ENCODE measurements at regions not wholly inside any gene's neighbourhood (a gene's known extent, or its start where the extent isn't known, plus 50 kb on each side); places are given as distances from the start of the nearest gene placed in this dataset.
"Not testable (repeated sequence)": the region's sequence is repeated elsewhere in the genome, so short reads cannot be mapped to it uniquely, and the experiment has no call there.

DNA sequence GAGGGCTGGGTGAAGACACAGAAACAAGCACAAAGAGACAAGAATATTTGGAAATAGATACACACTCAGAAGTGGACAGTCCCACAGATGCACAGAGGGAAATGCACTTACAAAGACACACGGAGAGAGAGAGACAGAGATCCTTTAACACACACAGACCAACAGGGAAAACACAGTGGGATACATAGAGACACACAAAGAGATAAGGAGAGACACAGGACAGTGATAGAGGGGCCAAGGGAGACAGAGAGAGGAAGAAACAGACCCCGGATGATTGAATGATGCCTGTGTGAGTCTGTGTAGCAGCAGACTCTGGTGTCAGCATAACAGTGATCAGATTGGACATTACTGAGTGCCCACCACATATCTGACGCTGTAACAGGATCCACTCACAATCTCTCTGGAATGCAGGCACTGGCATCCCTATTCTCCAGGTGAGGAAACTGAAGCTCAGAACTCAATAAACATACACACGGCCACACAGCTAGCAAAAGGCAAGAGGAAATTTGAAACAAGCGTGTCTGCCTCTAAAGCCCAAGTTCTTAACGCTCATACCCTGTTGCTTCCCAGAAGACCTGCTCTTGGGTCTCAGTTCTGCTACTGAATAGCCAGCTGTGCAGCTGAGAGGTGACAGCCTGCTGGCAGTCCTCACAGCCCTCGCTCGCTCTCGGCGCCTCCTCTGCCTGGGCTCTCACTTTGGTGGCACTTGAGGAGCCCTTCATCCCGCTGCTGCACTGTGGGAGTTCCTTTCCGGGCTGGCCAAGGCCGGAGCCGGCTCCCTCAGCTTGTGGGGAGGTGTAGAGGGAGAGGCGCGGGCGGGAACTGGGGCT, 186.3 kb upstream of the NLRP1 start:
- no peaks in the 10 kb centered on the region for H4K20me1 ChIP-seq (ENCODE audit: insufficient read depth, low read length)
- H3K27ac ChIP-seq (ENCODE audit: low read length): no peak overlapping the region
- H3K9me3 ChIP-seq (replicated peaks; ENCODE audit: insufficient read depth, low read length): no peaks in the 10 kb centered on the region
- H3K4me2 ChIP-seq (ENCODE audit: low read depth, low read length): no peak overlapping the region
- H3K4me1 ChIP-seq (ENCODE audit: low read length): no peaks in the 10 kb centered on the region
- no peak overlapping the region for H2AFZ ChIP-seq (ENCODE audit: low read length)
- H3F3A ChIP-seq (ENCODE audit: insufficient read depth, low read length): no peaks in the 10 kb centered on the region
- no peaks in the 10 kb centered on the region for H3K36me3 ChIP-seq (replicated peaks; ENCODE audit: insufficient read depth, low read length)
- H3K4me3 ChIP-seq (ENCODE audit: low read length): no peak overlapping the region
- H3K9ac ChIP-seq (ENCODE audit: low read length): no peak overlapping the region
- H3K79me2 ChIP-seq (ENCODE audit: low read length): no peaks in the 10 kb centered on the region
- H3K27me3 ChIP-seq (replicated peaks; ENCODE audit: insufficient read depth, low read length): no peaks in the 10 kb centered on the region
- DNase-seq: no peak
- TF ChIP-seq, protein P1, sequence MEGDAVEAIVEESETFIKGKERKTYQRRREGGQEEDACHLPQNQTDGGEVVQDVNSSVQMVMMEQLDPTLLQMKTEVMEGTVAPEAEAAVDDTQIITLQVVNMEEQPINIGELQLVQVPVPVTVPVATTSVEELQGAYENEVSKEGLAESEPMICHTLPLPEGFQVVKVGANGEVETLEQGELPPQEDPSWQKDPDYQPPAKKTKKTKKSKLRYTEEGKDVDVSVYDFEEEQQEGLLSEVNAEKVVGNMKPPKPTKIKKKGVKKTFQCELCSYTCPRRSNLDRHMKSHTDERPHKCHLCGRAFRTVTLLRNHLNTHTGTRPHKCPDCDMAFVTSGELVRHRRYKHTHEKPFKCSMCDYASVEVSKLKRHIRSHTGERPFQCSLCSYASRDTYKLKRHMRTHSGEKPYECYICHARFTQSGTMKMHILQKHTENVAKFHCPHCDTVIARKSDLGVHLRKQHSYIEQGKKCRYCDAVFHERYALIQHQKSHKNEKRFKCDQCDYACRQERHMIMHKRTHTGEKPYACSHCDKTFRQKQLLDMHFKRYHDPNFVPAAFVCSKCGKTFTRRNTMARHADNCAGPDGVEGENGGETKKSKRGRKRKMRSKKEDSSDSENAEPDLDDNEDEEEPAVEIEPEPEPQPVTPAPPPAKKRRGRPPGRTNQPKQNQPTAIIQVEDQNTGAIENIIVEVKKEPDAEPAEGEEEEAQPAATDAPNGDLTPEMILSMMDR (IDR thresholded peaks at IDR 0.05; ENCODE audit: low read length): no peak
- TF ChIP-seq EZH2phosphoT487 (IDR thresholded peaks at IDR 0.05; ENCODE audit: low read length) (no peak), EZH2 (optimal IDR thresholded peaks at IDR 0.05; ENCODE audit: low read depth, low read length) (no peak)
- H3K9me2 ChIP-seq (replicated peaks; ENCODE audit: insufficient read depth, low read length): no peaks in the 10 kb centered on the region

DNA sequence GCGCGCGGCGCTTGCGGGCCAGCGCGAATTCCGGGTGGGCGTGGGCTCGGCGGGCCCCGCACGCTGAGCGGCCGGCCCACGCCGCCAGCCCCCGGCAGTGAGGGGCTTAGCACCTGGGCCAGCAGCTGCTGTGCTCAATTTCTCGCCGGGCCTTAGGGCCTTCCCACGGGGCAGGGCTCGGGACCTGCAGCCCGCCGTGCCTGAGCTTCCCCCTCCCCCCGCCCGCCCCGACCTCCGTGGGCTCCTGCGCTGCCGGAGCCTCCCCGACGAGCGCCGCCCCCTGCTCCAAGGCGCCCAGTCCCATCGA, 186.9 kb upstream of the NLRP1 start:
- not testable (repeated sequence) for H3F3A ChIP-seq (ENCODE audit: insufficient read depth, low read length)

DNA sequence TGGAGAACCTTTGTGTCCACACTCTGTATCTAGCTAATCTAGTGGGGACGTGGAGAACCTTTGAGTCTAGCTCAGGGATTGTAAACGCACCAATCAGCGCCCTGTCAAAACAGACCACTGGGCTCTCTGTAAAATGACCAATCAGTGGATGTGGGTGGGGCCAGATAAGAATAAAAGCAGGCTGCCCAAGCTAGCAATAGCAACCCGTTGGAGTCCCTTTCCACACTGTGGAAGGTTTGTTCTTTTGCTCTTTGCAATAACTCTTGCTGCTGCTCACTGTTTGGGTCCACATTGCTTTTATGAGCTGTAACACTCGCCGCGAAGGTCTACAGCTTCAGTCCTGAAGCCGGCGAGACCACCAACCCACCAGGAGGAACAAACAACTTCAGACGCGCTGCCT, 187.7 kb upstream of the NLRP1 start:
- not testable (repeated sequence) for H3K36me3 ChIP-seq (replicated peaks; ENCODE audit: insufficient read depth, low read length); H3K9ac ChIP-seq (ENCODE audit: low read length); H3K9me3 ChIP-seq (replicated peaks; ENCODE audit: insufficient read depth, low read length); H3K27me3 ChIP-seq (replicated peaks; ENCODE audit: insufficient read depth, low read length); H3F3A ChIP-seq (ENCODE audit: insufficient read depth, low read length); H3K4me1 ChIP-seq (ENCODE audit: low read length); H3K4me3 ChIP-seq (ENCODE audit: low read length); H3K9me2 ChIP-seq (replicated peaks; ENCODE audit: insufficient read depth, low read length); H3K79me2 ChIP-seq (ENCODE audit: low read length); H4K20me1 ChIP-seq (ENCODE audit: insufficient read depth, low read length); H3K4me2 ChIP-seq (ENCODE audit: low read depth, low read length); DNase-seq; H3K27ac ChIP-seq (ENCODE audit: low read length); H2AFZ ChIP-seq (ENCODE audit: low read length)

More for the DNA sequence above, 186.9 kb upstream of the NLRP1 start:
- H3K4me2 ChIP-seq (ENCODE audit: low read depth, low read length); H2AFZ ChIP-seq (ENCODE audit: low read length); H3K79me2 ChIP-seq (ENCODE audit: low read length); H3K9me2 ChIP-seq (replicated peaks; ENCODE audit: insufficient read depth, low read length); H3K4me1 ChIP-seq (ENCODE audit: low read length); H3K4me3 ChIP-seq (ENCODE audit: low read length); H3K27ac ChIP-seq (ENCODE audit: low read length); H3K36me3 ChIP-seq (replicated peaks; ENCODE audit: insufficient read depth, low read length); H3K9ac ChIP-seq (ENCODE audit: low read length); H4K20me1 ChIP-seq (ENCODE audit: insufficient read depth, low read length); H3K9me3 ChIP-seq (replicated peaks; ENCODE audit: insufficient read depth, low read length); H3K27me3 ChIP-seq (replicated peaks; ENCODE audit: insufficient read depth, low read length); DNase-seq: not testable (repeated sequence)

DNA sequence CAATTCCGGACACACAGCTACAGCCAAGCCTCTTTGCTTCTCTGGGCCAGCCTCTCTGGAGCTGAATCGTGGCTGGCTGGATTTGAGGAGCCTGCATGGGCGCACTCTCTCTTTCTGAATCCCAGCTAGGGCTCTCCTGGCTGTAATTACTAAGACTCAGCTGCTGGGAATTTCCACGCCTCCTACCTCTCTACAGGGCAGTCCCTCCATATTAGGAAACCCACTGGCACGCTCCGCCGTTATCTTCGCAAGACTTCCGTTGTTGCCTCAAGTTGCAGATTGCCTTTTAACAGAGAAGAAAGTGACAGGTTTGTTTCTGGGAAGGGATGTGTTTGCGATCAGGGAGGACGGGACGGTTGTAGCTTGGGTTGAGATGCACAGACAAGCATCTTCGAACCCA, 188.4 kb upstream of the NLRP1 start:
- TF ChIP-seq EZH2 (optimal IDR thresholded peaks at IDR 0.05; ENCODE audit: low read depth, low read length): no peak
- no peak for TF ChIP-seq EZH2phosphoT487 (IDR thresholded peaks at IDR 0.05; ENCODE audit: low read length)
- TF ChIP-seq, protein P1 (IDR thresholded peaks at IDR 0.05; ENCODE audit: low read length): no peak
- Histone ChIP-seq H3F3A (ENCODE audit: insufficient read depth, low read length) (no peaks in the 10 kb centered on the region), H3K9ac (ENCODE audit: low read length) (no peak overlapping the region), H3K27me3 (replicated peaks; ENCODE audit: insufficient read depth, low read length) (no peaks in the 10 kb centered on the region), H3K27ac (ENCODE audit: low read length) (no peak overlapping the region), H3K4me2 (ENCODE audit: low read depth, low read length) (no peak overlapping the region), H3K9me3 (replicated peaks; ENCODE audit: insufficient read depth, low read length) (no peaks in the 10 kb centered on the region), H3K79me2 (ENCODE audit: low read length) (no peaks in the 10 kb centered on the region), H4K20me1 (ENCODE audit: insufficient read depth, low read length) (no peaks in the 10 kb centered on the region), H3K4me1 (ENCODE audit: low read length) (no peaks in the 10 kb centered on the region), H3K36me3 (replicated peaks; ENCODE audit: insufficient read depth, low read length) (no peaks in the 10 kb centered on the region), H3K4me3 (ENCODE audit: low read length) (no peak overlapping the region), H3K9me2 (replicated peaks; ENCODE audit: insufficient read depth, low read length) (no peaks in the 10 kb centered on the region), H2AFZ (ENCODE audit: low read length) (no peak overlapping the region)
- DNase-seq: no peak
